ENCODE measurements at regions not wholly inside any gene's neighbourhood (a gene's known extent, or its start where the extent isn't known, plus 50 kb on each side); places are given as distances from the start of the nearest gene placed in this dataset.

- Histone ChIP-seq H3K4me3 (ENCODE audit: low read depth, low read length, poor library complexity, severe bottlenecking) (no peak overlapping the region), H3K9me2 (ENCODE audit: low read depth, low read length) (no peaks in the 10 kb centered on the region)
Observed at GRCh38 chr6:80527552-80528052, 421.1 kb downstream of the BCKDHB start.

GRCh38 chr6:80523531-80523997 lies 417.1 kb downstream of the BCKDHB start:
- Histone ChIP-seq H3K4me2 (ENCODE audit: low read length) (no peak overlapping the region), H3K27me3 (ENCODE audit: insufficient read depth, low read length) (no peaks in the 10 kb centered on the region), H3K4me3 (ENCODE audit: low read depth, low read length, poor library complexity, severe bottlenecking) (no peak overlapping the region), H3K9ac (ENCODE audit: low read length) (no peak overlapping the region), H3K36me3 (ENCODE audit: insufficient read depth, low read length) (no peaks in the 10 kb centered on the region), H2AFZ (ENCODE audit: low read length) (no peak overlapping the region), H3K9me2 (ENCODE audit: low read depth, low read length) (no peaks in the 10 kb centered on the region), H3K4me1 (ENCODE audit: insufficient read depth, low read length, severe bottlenecking) (no peaks in the 10 kb centered on the region), H4K20me1 (ENCODE audit: insufficient read depth, low read length) (no peaks in the 10 kb centered on the region), H3F3A (ENCODE audit: insufficient read depth, low read length) (no peaks in the 10 kb centered on the region), H3K27ac (ENCODE audit: low read depth, low read length, poor library complexity, severe bottlenecking) (no peak overlapping the region), H3K79me2 (ENCODE audit: insufficient read depth, low read length) (no peaks in the 10 kb centered on the region), H3K9me3 (ENCODE audit: low read length) (no peaks in the 10 kb centered on the region)
- TF ChIP-seq EZH2 (IDR thresholded peaks at IDR 0.05; ENCODE audit: borderline replicate concordance, low read length) (no peak), CTCF (IDR thresholded peaks at IDR 0.05; ENCODE audit: low read length) (no peak)

More at GRCh38 chr6:80527552-80528052, 421.1 kb downstream of the BCKDHB start:
- Histone ChIP-seq H3K9me3 (ENCODE audit: low read length) (no peaks in the 10 kb centered on the region), H3K36me3 (ENCODE audit: insufficient read depth, low read length) (no peaks in the 10 kb centered on the region), H3K4me2 (ENCODE audit: low read length) (no peak overlapping the region), H4K20me1 (ENCODE audit: insufficient read depth, low read length) (no peaks in the 10 kb centered on the region), H2AFZ (ENCODE audit: low read length) (no peak overlapping the region), H3K27me3 (ENCODE audit: insufficient read depth, low read length) (no peaks in the 10 kb centered on the region), H3K9ac (ENCODE audit: low read length) (no peak overlapping the region), H3K79me2 (ENCODE audit: insufficient read depth, low read length) (no peaks in the 10 kb centered on the region), H3F3A (ENCODE audit: insufficient read depth, low read length) (no peaks in the 10 kb centered on the region), H3K4me1 (ENCODE audit: insufficient read depth, low read length, severe bottlenecking) (no peaks in the 10 kb centered on the region), H3K27ac (ENCODE audit: low read depth, low read length, poor library complexity, severe bottlenecking) (no peak overlapping the region)
- TF ChIP-seq EZH2 (IDR thresholded peaks at IDR 0.05; ENCODE audit: borderline replicate concordance, low read length), result no peak
- TF ChIP-seq CTCF (IDR thresholded peaks at IDR 0.05; ENCODE audit: low read length), result no peak

GRCh38 chr6:80523010-80523409 lies 416.5 kb downstream of the BCKDHB start:
- TF ChIP-seq CTCF (IDR thresholded peaks at IDR 0.05; ENCODE audit: low read length) (no peak), EZH2 (IDR thresholded peaks at IDR 0.05; ENCODE audit: borderline replicate concordance, low read length) (no peak)
- no peak overlapping the region for H3K9ac ChIP-seq (ENCODE audit: low read length)
- H2AFZ ChIP-seq (ENCODE audit: low read length), result no peak overlapping the region
- H3K9me2 ChIP-seq (ENCODE audit: low read depth, low read length), result no peaks in the 10 kb centered on the region
- no peaks in the 10 kb centered on the region for H3K36me3 ChIP-seq (ENCODE audit: insufficient read depth, low read length)
- H4K20me1 ChIP-seq (ENCODE audit: insufficient read depth, low read length), result no peaks in the 10 kb centered on the region
- no peak overlapping the region for H3K4me2 ChIP-seq (ENCODE audit: low read length)
- no peaks in the 10 kb centered on the region for H3K27me3 ChIP-seq (ENCODE audit: insufficient read depth, low read length)
- no peaks in the 10 kb centered on the region for H3K4me1 ChIP-seq (ENCODE audit: insufficient read depth, low read length, severe bottlenecking)
- no peaks in the 10 kb centered on the region for H3F3A ChIP-seq (ENCODE audit: insufficient read depth, low read length)
- H3K27ac ChIP-seq (ENCODE audit: low read depth, low read length, poor library complexity, severe bottlenecking), result no peak overlapping the region
- H3K9me3 ChIP-seq (ENCODE audit: low read length), result no peaks in the 10 kb centered on the region
- no peaks in the 10 kb centered on the region for H3K79me2 ChIP-seq (ENCODE audit: insufficient read depth, low read length)
- H3K4me3 ChIP-seq (ENCODE audit: low read depth, low read length, poor library complexity, severe bottlenecking), result no peak overlapping the region

Data from OCI-LY1 (cell line).